NCI-H1105 treated with DMSO at 0.1 percent for 48 hours (cell line): ENCODE measurements at regions not wholly inside any gene's neighbourhood (a gene's known extent, or its start where the extent isn't known, plus 50 kb on each side); places are given as distances from the start of the nearest gene placed in this dataset.

Experiments
- DNase-seq: peaks from one replicate; lab custom pipeline; 2025; lab: John Stamatoyannopoulos, UW

- no peak for DNase-seq
Observed at GRCh38 chr1:103854279-103854678, 104.6 kb downstream of the AMY1C start.

GRCh38 chr1:103859721-103860120 is 110.0 kb downstream of the AMY1C start:
- DNase-seq: no peak

- DNase-seq: no peak
Observed at GRCh38 chr1:103898576-103899345, 149.1 kb downstream of the AMY1C start.

GRCh38 chr1:103900005-103900404 is 150.3 kb downstream of the AMY1C start:
- DNase-seq: no peak

- DNase-seq: no peak
Observed at GRCh38 chr1:103901072-103901471, 151.4 kb downstream of the AMY1C start.

GRCh38 chr1:103905363-103905762 is 155.7 kb downstream of the AMY1C start:
- DNase-seq: no peak

- DNase-seq: no peak
Observed at GRCh38 chr1:103911450-103911849, 161.8 kb downstream of the AMY1C start.

- DNase-seq: no peak
Observed at GRCh38 chr1:103917795-103918194, 168.1 kb downstream of the AMY1C start.

GRCh38 chr1:103931891-103932290 is 182.2 kb downstream of the AMY1C start:
- DNase-seq: no peak

- no peak for DNase-seq
Observed at GRCh38 chr1:103937763-103938357, 188.2 kb downstream of the AMY1C start.

- DNase-seq: no peak
Observed at GRCh38 chr1:103941086-103941485, 191.4 kb downstream of the AMY1C start.

- no peak for DNase-seq
Observed at GRCh38 chr1:103942029-103942428, 192.3 kb downstream of the AMY1C start.

GRCh38 chr1:103945774-103946173 is 196.1 kb downstream of the AMY1C start:
- DNase-seq: no peak

GRCh38 chr1:103948526-103948925 is 198.8 kb downstream of the AMY1C start:
- peak; percentile 21 for DNase-seq

- peak; percentile 50 for DNase-seq
Observed at GRCh38 chr1:103949779-103950178, 200.1 kb downstream of the AMY1C start.

GRCh38 chr1:103953386-103953785 is 203.7 kb downstream of the AMY1C start:
- DNase-seq: no peak

GRCh38 chr1:103958699-103959098 is 209.0 kb downstream of the AMY1C start:
- DNase-seq: no peak

- no peak for DNase-seq
Observed at GRCh38 chr1:103959565-103959964, 209.9 kb downstream of the AMY1C start.

- DNase-seq: no peak
Observed at GRCh38 chr1:103960045-103960444, 210.3 kb downstream of the AMY1C start.

GRCh38 chr1:103960710-103961109 is 211.0 kb downstream of the AMY1C start:
- DNase-seq: no peak

- DNase-seq: no peak
Observed at GRCh38 chr1:103986792-103987191, 237.1 kb downstream of the AMY1C start.

- no peak for DNase-seq
Observed at GRCh38 chr1:103997631-103998030, 247.9 kb downstream of the AMY1C start.

GRCh38 chr1:104018922-104019674 is 269.4 kb downstream of the AMY1C start:
- DNase-seq: no peak
